ENCODE measurements at regions not wholly inside any gene's neighbourhood (a gene's known extent, or its start where the extent isn't known, plus 50 kb on each side); places are given as distances from the start of the nearest gene placed in this dataset.

- TF ChIP-seq EGR1 (IDR thresholded peaks at IDR 0.05; ENCODE audit: low read depth) (no peak), ZBTB33 (IDR thresholded peaks at IDR 0.05; ENCODE audit: extremely low read depth, insufficient replicate concordance, low read length) (no peak), CEBPB (IDR thresholded peaks at IDR 0.05; ENCODE audit: low read depth) (no peak), REST (IDR thresholded peaks at IDR 0.05; ENCODE audit: low read depth) (no peak), CTCF (IDR thresholded peaks at IDR 0.05 in 2 of 3, conservative IDR thresholded peaks at IDR 0.05 in 1 of 3; ENCODE audit: borderline replicate concordance in 1 of 3, insufficient read depth in 1 of 3, low read depth in 2 of 3, low read length in 2 of 3) (no peak), FOSL1 (IDR thresholded peaks at IDR 0.05; ENCODE audit: low read depth) (no peak), RAD21 (IDR thresholded peaks at IDR 0.05; ENCODE audit: low read depth) (no peak), JUND (IDR thresholded peaks at IDR 0.05) (no peak), MAX (IDR thresholded peaks at IDR 0.05) (no peak), SP1 (IDR thresholded peaks at IDR 0.05; ENCODE audit: low read depth) (no peak), SIN3A (IDR thresholded peaks at IDR 0.05; ENCODE audit: low read depth) (no peak), EZH2 (IDR thresholded peaks at IDR 0.05) (no peak), CBX3 (IDR thresholded peaks at IDR 0.05; ENCODE audit: low read depth) (no peak), ZFX (IDR thresholded peaks at IDR 0.05) (no peak), SRF (IDR thresholded peaks at IDR 0.05; ENCODE audit: low read depth) (no peak)
- ATAC-seq, result no peak
- CTCF ChIA-PET, result no interaction called here
Measured at GRCh38 chr10:83274088-83274487, 865.2 kb upstream of the GHITM start.

More at GRCh38 chr10:83274088-83274487, 865.2 kb upstream of the GHITM start:
- ChIA-PET RAD21 (ENCODE audit: low non-redundant PET in 1 of 2, low total read pairs in 2 of 2, uncharacterized antibody in 2 of 2, unreplicated experiment in 2 of 2) (no interaction called here), POLR2A (no interaction called here)
- no peak overlapping the region for H3K27ac ChIP-seq (ENCODE audit: low read depth, low read length)
- H2AFZ ChIP-seq (ENCODE audit: low read depth, low read length, poor library complexity, severe bottlenecking), result no peak overlapping the region
- H3K79me2 ChIP-seq (ENCODE audit: insufficient read depth, low read length), result no peaks in the 10 kb centered on the region
- no peaks in the 10 kb centered on the region for H3K36me3 ChIP-seq (ENCODE audit: control insufficient read depth in 1 of 2, insufficient read depth in 2 of 2, low read length in 2 of 2)
- H3K4me2 ChIP-seq (ENCODE audit: low read length), result no peak overlapping the region
- peaks cover 5 to 8% of the 10 kb centered on the region in 2 experiments; a peak in 2 of 4 replicates for H3K9me3 ChIP-seq (ENCODE audit: control insufficient read depth in 1 of 2, insufficient read depth in 1 of 2, low read depth in 1 of 2, low read length in 2 of 2)
- no peak for DNase-seq (ENCODE audit: low read depth, low spot score)
- no peaks in the 10 kb centered on the region for H3K9me2 ChIP-seq (ENCODE audit: insufficient read depth)
- no peak overlapping the region for H3K9ac ChIP-seq (ENCODE audit: low read length)
- intact Hi-C loops (cut with micrococcal nuclease), result no loop called here
- no TSS peak for BruUV-seq (replicated peaks)
- no peaks in the 10 kb centered on the region for H3K27me3 ChIP-seq (ENCODE audit: insufficient read depth, low read length)
- H3K4me3 ChIP-seq (replicated peaks in 1 of 2; ENCODE audit: low read depth in 1 of 2, low read length in 2 of 2), result no peak overlapping the region
- H3K4me1 ChIP-seq (ENCODE audit: control insufficient read depth in 1 of 2, insufficient read depth in 2 of 2, low read length in 2 of 2), result no peaks in the 10 kb centered on the region
- no peaks in the 10 kb centered on the region for H4K20me1 ChIP-seq (ENCODE audit: insufficient read depth)

All from HCT116 (cell line).